ENCODE measurements at regions not wholly inside any gene's neighbourhood (a gene's known extent, or its start where the extent isn't known, plus 50 kb on each side); places are given as distances from the start of the nearest gene placed in this dataset.

- no peak overlapping the region for H3K27ac Mint-ChIP-seq (ENCODE audit: unreplicated experiment)
- H3K9me3 Mint-ChIP-seq (ENCODE audit: unreplicated experiment) = no peaks in the 10 kb centered on the region
- DNase-seq = no peak
- no peaks in the 10 kb centered on the region for H3K4me1 Mint-ChIP-seq (ENCODE audit: low read depth, unreplicated experiment)
- H3K4me3 Mint-ChIP-seq (ENCODE audit: unreplicated experiment) = no peak overlapping the region
- peaks cover 7% of the 10 kb centered on the region for H3K36me3 Mint-ChIP-seq (ENCODE audit: unreplicated experiment)
- TF ChIP-seq CTCF (IDR thresholded peaks at IDR 0.05; ENCODE audit: partially characterized antibody, unreplicated experiment) = no peak
- peaks cover 3% of the 10 kb centered on the region for H3K27me3 Mint-ChIP-seq (ENCODE audit: unreplicated experiment)
Measured at GRCh38 chr4:18846313-18846712, 824.8 kb upstream of the LCORL start.

- H3K27ac Mint-ChIP-seq (ENCODE audit: unreplicated experiment) = no peak overlapping the region
Measured at GRCh38 chr4:18844726-18845125, 823.2 kb upstream of the LCORL start.

GRCh38 chr4:18842431-18842830 lies 820.9 kb upstream of the LCORL start:
- no peak overlapping the region for H3K27ac Mint-ChIP-seq (ENCODE audit: unreplicated experiment)
- peaks cover 7% of the 10 kb centered on the region for H3K36me3 Mint-ChIP-seq (ENCODE audit: unreplicated experiment)
- no peaks in the 10 kb centered on the region for H3K9me3 Mint-ChIP-seq (ENCODE audit: unreplicated experiment)
- no peak overlapping the region for H3K4me3 Mint-ChIP-seq (ENCODE audit: unreplicated experiment)
- no peaks in the 10 kb centered on the region for H3K4me1 Mint-ChIP-seq (ENCODE audit: low read depth, unreplicated experiment)
- DNase-seq = no peak
- TF ChIP-seq CTCF (IDR thresholded peaks at IDR 0.05; ENCODE audit: partially characterized antibody, unreplicated experiment) = no peak
- peaks cover 3% of the 10 kb centered on the region for H3K27me3 Mint-ChIP-seq (ENCODE audit: unreplicated experiment)

More at GRCh38 chr4:18844726-18845125, 823.2 kb upstream of the LCORL start:
- Mint-ChIP-seq H3K9me3 (ENCODE audit: unreplicated experiment) (no peaks in the 10 kb centered on the region), H3K4me1 (ENCODE audit: low read depth, unreplicated experiment) (no peaks in the 10 kb centered on the region), H3K27me3 (ENCODE audit: unreplicated experiment) (peaks cover 3% of the 10 kb centered on the region), H3K36me3 (ENCODE audit: unreplicated experiment) (peaks cover 7% of the 10 kb centered on the region), H3K4me3 (ENCODE audit: unreplicated experiment) (no peak overlapping the region)
- DNase-seq = no peak
- no peak for TF ChIP-seq CTCF (IDR thresholded peaks at IDR 0.05; ENCODE audit: partially characterized antibody, unreplicated experiment)

- no peaks in the 10 kb centered on the region for H3K4me1 Mint-ChIP-seq (ENCODE audit: low read depth, unreplicated experiment)
- TF ChIP-seq CTCF (IDR thresholded peaks at IDR 0.05; ENCODE audit: partially characterized antibody, unreplicated experiment) = no peak
- no peak overlapping the region for H3K27ac Mint-ChIP-seq (ENCODE audit: unreplicated experiment)
- DNase-seq = no peak
- peaks cover 7% of the 10 kb centered on the region for H3K36me3 Mint-ChIP-seq (ENCODE audit: unreplicated experiment)
- no peaks in the 10 kb centered on the region for H3K27me3 Mint-ChIP-seq (ENCODE audit: unreplicated experiment)
- no peak overlapping the region for H3K4me3 Mint-ChIP-seq (ENCODE audit: unreplicated experiment)
- H3K9me3 Mint-ChIP-seq (ENCODE audit: unreplicated experiment) = no peaks in the 10 kb centered on the region
Measured at GRCh38 chr4:18840481-18840880, 818.9 kb upstream of the LCORL start.

GRCh38 chr4:18816228-18816895 lies 794.8 kb upstream of the LCORL start:
- TF ChIP-seq CTCF (IDR thresholded peaks at IDR 0.05; ENCODE audit: partially characterized antibody, unreplicated experiment) = no peak
- no peak for DNase-seq
- H3K4me3 Mint-ChIP-seq (ENCODE audit: unreplicated experiment) = no peak overlapping the region
- peaks cover 2% of the 10 kb centered on the region for H3K27me3 Mint-ChIP-seq (ENCODE audit: unreplicated experiment)
- H3K9me3 Mint-ChIP-seq (ENCODE audit: unreplicated experiment) = no peaks in the 10 kb centered on the region
- H3K4me1 Mint-ChIP-seq (ENCODE audit: low read depth, unreplicated experiment) = no peaks in the 10 kb centered on the region
- H3K27ac Mint-ChIP-seq (ENCODE audit: unreplicated experiment) = no peak overlapping the region
- no peaks in the 10 kb centered on the region for H3K36me3 Mint-ChIP-seq (ENCODE audit: unreplicated experiment)

All from glutamatergic neuron (in vitro differentiated cells).